GM13977 (cell line): ENCODE measurements at regions not wholly inside any gene's neighbourhood (a gene's known extent, or its start where the extent isn't known, plus 50 kb on each side); places are given as distances from the start of the nearest gene placed in this dataset.
A peak's percentile ranks its signal among the peaks of the same experiment; 100 is the strongest.

Experiments
- DNase-seq: peaks from one replicate; pipeline ENCODE4 v3.0.0; 2012; ENCODE audit warnings: low spot score
- CTCF ChIP-seq: IDR thresholded peaks from 2 replicates; pipeline ENCODE4 v1.5.1; 2012; ENCODE audit warnings: mild to moderate bottlenecking, control low read depth; ENCODE audit not compliant: insufficient read depth; ENCODE audit errors: extremely low read depth, missing control alignments
- in situ Hi-C: fragments of 300-500 bp; cut with MboI; formaldehyde crosslinking; loops from one replicate; pipeline ENCODE4 v1.12.0; 2022; ENCODE audit warnings: low sequenced_read_pairs, low pct_unique_long_range_greater_than_20kb, mixed read lengths, inconsistent platforms; ENCODE audit not compliant: unreplicated experiment

- in situ Hi-C loops = no loop called here
- no peak for TF ChIP-seq CTCF
- no peak for DNase-seq
Observed at GRCh38 chr3:21889166-21889565, 138.2 kb upstream of the ZNF385D start.

- in situ Hi-C loops = no loop called here
- DNase-seq = no peak
Observed at GRCh38 chr3:21892104-21892503, 141.1 kb upstream of the ZNF385D start.

GRCh38 chr3:21893242-21893641, 142.2 kb upstream of the ZNF385D start:
- no peak for DNase-seq
- no peak for TF ChIP-seq CTCF
- in situ Hi-C loops = no loop called here

More at GRCh38 chr3:21892104-21892503, 141.1 kb upstream of the ZNF385D start:
- no peak for TF ChIP-seq CTCF

GRCh38 chr3:21894459-21895340, 143.7 kb upstream of the ZNF385D start:
- in situ Hi-C loops = no loop called here
- DNase-seq = no peak
- peak; percentile 19 for TF ChIP-seq CTCF

- no peak for TF ChIP-seq CTCF
Observed at GRCh38 chr3:21898316-21898715, 147.3 kb upstream of the ZNF385D start.

GRCh38 chr3:21901484-21901883, 150.5 kb upstream of the ZNF385D start:
- DNase-seq = no peak
- no peak for TF ChIP-seq CTCF
- in situ Hi-C loops = no loop called here

More at GRCh38 chr3:21898316-21898715, 147.3 kb upstream of the ZNF385D start:
- no peak for DNase-seq
- in situ Hi-C loops = no loop called here
